ENCODE measurements at regions not wholly inside any gene's neighbourhood (a gene's known extent, or its start where the extent isn't known, plus 50 kb on each side); places are given as distances from the start of the nearest gene placed in this dataset.
"Not testable (repeated sequence)": the region's sequence is repeated elsewhere in the genome, so short reads cannot be mapped to it uniquely, and the experiment has no call there.

DNA sequence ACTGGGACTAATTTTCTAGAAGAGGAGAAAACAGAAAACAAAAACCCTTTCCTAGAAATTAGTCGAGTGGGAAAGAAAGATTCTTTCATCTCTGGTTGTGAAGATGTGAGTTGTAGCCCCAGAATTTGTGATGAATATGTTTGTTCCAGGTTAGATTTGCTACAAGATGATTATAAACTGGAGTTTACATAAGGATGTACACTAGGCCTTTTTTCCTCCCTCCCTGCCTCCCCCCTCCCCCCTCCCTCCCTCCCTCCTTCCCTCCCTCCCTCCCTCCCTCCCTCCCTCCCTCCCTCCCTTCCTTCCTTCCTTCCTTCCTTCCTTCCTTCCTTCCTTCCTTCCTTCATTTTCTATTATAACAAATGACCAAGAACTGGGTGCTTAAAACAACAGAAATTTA is 1502.0 kb downstream of the SI start:
- Histone ChIP-seq H3K36me3 (ENCODE audit: control insufficient read depth in 2 of 2, insufficient read depth in 2 of 2, low read length in 2 of 2) (no peaks in the 10 kb centered on the region), H3K9me3 (ENCODE audit: control insufficient read depth in 2 of 2, low read length in 2 of 2) (no peaks in the 10 kb centered on the region), H3K4me3 (ENCODE audit: low read length in 2 of 2) (no peak overlapping the region), H3K9ac (ENCODE audit: low read length in 2 of 2) (no peak overlapping the region), H3K4me1 (ENCODE audit: control insufficient read depth, insufficient read depth, low read length) (no peaks in the 10 kb centered on the region), H3K27me3 (ENCODE audit: control insufficient read depth in 1 of 2, insufficient read depth in 2 of 2, low read length in 2 of 2) (no peaks in the 10 kb centered on the region), H3K27ac (ENCODE audit: low read length) (no peak overlapping the region)

DNA sequence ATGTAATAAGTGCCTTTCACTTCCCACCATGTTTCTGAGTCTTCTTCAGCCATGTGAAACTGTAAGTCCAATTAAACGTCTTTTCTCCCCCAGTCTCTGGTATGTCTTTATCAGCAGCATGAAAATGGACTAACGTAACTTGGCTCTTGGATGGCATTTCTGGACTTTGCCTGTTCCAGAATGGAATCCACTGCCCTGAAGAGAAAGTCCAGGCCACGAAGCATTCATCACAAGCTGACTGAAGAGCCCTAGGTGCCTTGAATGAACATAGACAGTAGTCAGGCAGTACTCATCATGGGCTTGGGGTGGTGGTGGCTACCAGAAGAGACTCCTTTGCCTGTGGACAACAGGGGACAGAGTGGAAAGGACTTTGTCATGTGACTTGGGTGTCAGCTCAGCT is 1505.0 kb downstream of the SI start:
- Histone ChIP-seq H3K9ac (ENCODE audit: low read length in 2 of 2) (no peak overlapping the region), H3K27me3 (ENCODE audit: control insufficient read depth in 1 of 2, insufficient read depth in 2 of 2, low read length in 2 of 2) (no peaks in the 10 kb centered on the region), H3K36me3 (ENCODE audit: control insufficient read depth in 2 of 2, insufficient read depth in 2 of 2, low read length in 2 of 2) (no peaks in the 10 kb centered on the region), H3K9me3 (ENCODE audit: control insufficient read depth in 2 of 2, low read length in 2 of 2) (peaks cover 0 to 2% of the 10 kb centered on the region in 2 donors), H3K4me3 (ENCODE audit: low read length in 2 of 2) (no peak overlapping the region), H3K4me1 (ENCODE audit: control insufficient read depth, insufficient read depth, low read length) (no peaks in the 10 kb centered on the region), H3K27ac (ENCODE audit: low read length) (no peak overlapping the region)

DNA sequence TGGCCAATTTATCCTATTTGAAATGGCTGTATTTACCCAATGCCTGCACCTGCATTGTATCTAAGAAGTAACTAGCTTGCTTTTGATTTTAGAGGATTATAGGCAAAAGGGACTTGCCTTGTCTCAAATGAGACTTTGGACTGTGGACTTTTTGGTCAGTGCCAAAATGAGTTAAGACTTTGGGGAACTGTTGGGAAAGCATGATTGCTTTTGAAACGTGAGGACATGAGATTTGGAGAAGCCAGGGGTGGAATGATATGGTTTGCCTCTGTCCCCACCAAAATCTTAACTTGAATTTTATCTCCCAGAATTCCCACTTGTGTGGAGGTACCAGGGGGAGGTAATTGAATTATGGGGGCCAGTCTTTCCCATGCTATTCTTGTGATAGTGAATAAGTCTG is 1505.4 kb downstream of the SI start:
- H3K36me3 ChIP-seq (ENCODE audit: control insufficient read depth in 2 of 2, insufficient read depth in 2 of 2, low read length in 2 of 2), result no peaks in the 10 kb centered on the region
- no peak overlapping the region for H3K27ac ChIP-seq (ENCODE audit: low read length)
- no peak overlapping the region for H3K4me3 ChIP-seq (ENCODE audit: low read length in 2 of 2)
- H3K9me3 ChIP-seq (ENCODE audit: control insufficient read depth in 2 of 2, low read length in 2 of 2), result peaks cover 0 to 2% of the 10 kb centered on the region in 2 donors
- H3K9ac ChIP-seq (ENCODE audit: low read length in 2 of 2), result no peak overlapping the region
- no peaks in the 10 kb centered on the region for H3K27me3 ChIP-seq (ENCODE audit: control insufficient read depth in 1 of 2, insufficient read depth in 2 of 2, low read length in 2 of 2)
- no peaks in the 10 kb centered on the region for H3K4me1 ChIP-seq (ENCODE audit: control insufficient read depth, insufficient read depth, low read length)

DNA sequence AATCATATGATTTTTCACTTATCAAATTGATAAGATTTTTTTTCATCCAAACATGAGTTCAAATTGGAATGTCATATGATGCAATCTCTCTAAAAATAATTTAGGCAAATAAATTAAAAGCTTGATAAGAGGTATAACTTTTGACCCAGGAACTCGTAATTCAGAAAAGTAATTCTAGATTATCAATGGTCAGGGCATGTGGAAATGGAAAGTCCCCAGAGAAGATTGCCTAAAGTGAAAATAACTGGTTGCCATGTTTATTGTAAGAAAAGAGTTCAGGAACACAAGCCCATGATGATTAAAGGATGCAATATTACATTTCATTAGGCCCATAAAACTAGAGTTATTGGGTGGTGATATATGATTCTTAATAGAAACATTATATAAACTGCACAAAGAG is 1514.8 kb downstream of the SI start:
- no peaks in the 10 kb centered on the region for H3K9me3 ChIP-seq (ENCODE audit: control insufficient read depth in 2 of 2, low read length in 2 of 2)
- H3K4me1 ChIP-seq (ENCODE audit: control insufficient read depth, insufficient read depth, low read length), result no peaks in the 10 kb centered on the region
- H3K27ac ChIP-seq (ENCODE audit: low read length), result no peak overlapping the region
- H3K27me3 ChIP-seq (ENCODE audit: control insufficient read depth in 1 of 2, insufficient read depth in 2 of 2, low read length in 2 of 2), result no peaks in the 10 kb centered on the region
- H3K36me3 ChIP-seq (ENCODE audit: control insufficient read depth in 2 of 2, insufficient read depth in 2 of 2, low read length in 2 of 2), result no peaks in the 10 kb centered on the region
- H3K9ac ChIP-seq (ENCODE audit: low read length in 2 of 2), result no peak overlapping the region
- H3K4me3 ChIP-seq (ENCODE audit: low read length in 2 of 2), result no peak overlapping the region

DNA sequence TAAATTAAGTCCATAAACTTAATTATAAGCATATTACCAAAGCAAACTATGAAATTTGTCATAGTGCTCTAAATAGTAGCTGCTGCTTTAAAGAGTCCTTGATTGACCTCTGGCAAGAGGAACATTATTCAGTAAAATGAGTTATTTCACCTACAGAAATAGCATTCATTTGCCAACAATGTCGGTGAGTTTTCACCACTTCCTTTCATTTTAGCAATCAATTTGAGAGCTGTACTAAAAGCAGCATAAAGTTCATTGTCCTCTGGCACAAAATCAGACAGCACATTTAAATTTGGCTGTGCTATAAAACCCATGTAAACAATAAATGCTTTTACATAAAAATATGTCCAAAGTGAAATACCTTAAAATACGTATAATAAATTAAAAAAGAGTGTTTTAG is 1515.7 kb downstream of the SI start:
- Histone ChIP-seq H3K27ac (ENCODE audit: low read length) (no peak overlapping the region), H3K36me3 (ENCODE audit: control insufficient read depth in 2 of 2, insufficient read depth in 2 of 2, low read length in 2 of 2) (no peaks in the 10 kb centered on the region), H3K9me3 (ENCODE audit: control insufficient read depth in 2 of 2, low read length in 2 of 2) (no peaks in the 10 kb centered on the region)

DNA sequence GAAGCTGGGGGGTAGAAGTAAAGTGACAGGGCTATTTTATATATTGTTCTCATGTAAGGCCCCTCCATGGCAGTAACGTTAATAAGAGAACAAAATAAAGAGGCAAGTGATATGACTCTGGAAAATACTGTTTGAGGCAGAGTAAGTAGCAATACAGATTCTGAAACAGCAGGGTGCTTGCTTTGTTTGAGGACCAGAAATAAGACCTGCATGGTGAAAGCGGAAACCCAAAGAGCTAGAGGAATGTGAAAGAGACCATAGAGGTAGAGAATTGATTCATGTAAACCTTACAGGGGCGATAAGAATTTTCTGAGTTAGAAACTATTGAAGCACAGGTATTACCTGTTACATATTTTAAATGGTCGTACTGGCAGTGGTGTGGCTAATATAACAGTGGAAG is 1517.1 kb downstream of the SI start:
- Histone ChIP-seq H3K4me3 (ENCODE audit: low read length in 2 of 2) (no peak overlapping the region), H3K4me1 (ENCODE audit: control insufficient read depth, insufficient read depth, low read length) (no peaks in the 10 kb centered on the region), H3K9ac (ENCODE audit: low read length in 2 of 2) (no peak overlapping the region), H3K27me3 (ENCODE audit: control insufficient read depth in 1 of 2, insufficient read depth in 2 of 2, low read length in 2 of 2) (no peaks in the 10 kb centered on the region), H3K9me3 (ENCODE audit: control insufficient read depth in 2 of 2, low read length in 2 of 2) (no peaks in the 10 kb centered on the region), H3K27ac (ENCODE audit: low read length) (no peak overlapping the region), H3K36me3 (ENCODE audit: control insufficient read depth in 2 of 2, insufficient read depth in 2 of 2, low read length in 2 of 2) (no peaks in the 10 kb centered on the region)

More for the DNA sequence above, 1515.7 kb downstream of the SI start:
- Histone ChIP-seq H3K27me3 (ENCODE audit: control insufficient read depth in 1 of 2, insufficient read depth in 2 of 2, low read length in 2 of 2) (no peaks in the 10 kb centered on the region), H3K4me1 (ENCODE audit: control insufficient read depth, insufficient read depth, low read length) (no peaks in the 10 kb centered on the region), H3K4me3 (ENCODE audit: low read length in 2 of 2) (no peak overlapping the region), H3K9ac (ENCODE audit: low read length in 2 of 2) (no peak overlapping the region)

DNA sequence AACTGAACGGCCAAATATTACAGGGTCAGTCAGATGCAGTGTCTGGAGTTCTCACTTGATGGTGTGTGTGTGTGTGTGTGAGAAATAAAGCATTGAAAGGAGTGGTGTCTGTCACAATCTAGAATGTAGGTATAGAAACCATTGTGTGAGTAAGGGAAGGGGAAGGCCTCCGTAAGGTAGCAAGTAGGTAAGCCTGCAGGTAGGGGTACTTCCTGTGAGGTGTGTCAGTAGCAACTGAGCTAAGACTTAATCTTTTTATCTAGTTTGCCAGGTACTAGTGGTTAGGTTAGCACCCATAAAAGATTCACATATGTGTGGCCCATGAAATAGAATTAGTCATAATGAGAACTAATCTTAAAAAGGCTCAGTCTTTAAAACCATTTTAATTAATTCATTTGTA is 1517.8 kb downstream of the SI start:
- H3K9me3 ChIP-seq (ENCODE audit: control insufficient read depth in 2 of 2, low read length in 2 of 2), result no peaks in the 10 kb centered on the region
- no peak overlapping the region for H3K27ac ChIP-seq (ENCODE audit: low read length)
- H3K27me3 ChIP-seq (ENCODE audit: control insufficient read depth in 1 of 2, insufficient read depth in 2 of 2, low read length in 2 of 2), result no peaks in the 10 kb centered on the region
- H3K4me3 ChIP-seq (ENCODE audit: low read length in 2 of 2), result no peak overlapping the region
- no peaks in the 10 kb centered on the region for H3K36me3 ChIP-seq (ENCODE audit: control insufficient read depth in 2 of 2, insufficient read depth in 2 of 2, low read length in 2 of 2)
- no peak overlapping the region for H3K9ac ChIP-seq (ENCODE audit: low read length in 2 of 2)
- H3K4me1 ChIP-seq (ENCODE audit: control insufficient read depth, insufficient read depth, low read length), result no peaks in the 10 kb centered on the region

DNA sequence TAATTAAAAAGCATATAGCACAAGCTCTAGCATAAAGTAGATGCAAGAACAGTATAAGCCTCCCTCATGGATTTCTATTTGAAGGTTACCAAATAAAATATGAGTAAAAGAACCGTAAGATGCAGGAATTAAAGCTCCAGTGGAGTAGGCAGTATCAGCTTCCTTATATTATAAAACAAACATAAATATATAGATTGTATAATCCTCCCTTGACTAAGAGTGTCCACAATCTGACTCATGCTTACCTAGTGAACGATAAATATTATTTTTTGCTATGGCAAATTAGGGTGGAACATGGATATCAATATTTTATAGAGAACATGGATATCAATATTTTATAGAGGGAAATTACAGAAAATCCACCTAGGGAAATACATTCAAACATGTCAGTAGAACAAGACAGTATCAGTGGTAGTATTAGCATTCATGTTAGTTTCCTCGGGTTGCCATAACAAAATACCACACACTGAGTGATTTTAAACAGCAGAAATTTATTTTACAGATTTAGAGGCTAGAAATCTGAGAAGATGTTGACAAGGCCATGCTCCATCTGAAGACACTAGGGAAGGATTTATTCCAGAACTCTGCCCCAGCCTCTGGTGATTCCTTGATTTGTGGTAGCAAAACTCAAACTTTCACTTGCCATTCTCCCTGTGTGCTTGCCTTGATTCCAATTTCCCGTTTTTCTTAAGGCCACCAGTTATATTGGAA is 1521.3 kb downstream of the SI start:
- H3K9ac ChIP-seq (ENCODE audit: low read length in 2 of 2), result no peak overlapping the region
- no peak overlapping the region for H3K4me3 ChIP-seq (ENCODE audit: low read length in 2 of 2)
- no peaks in the 10 kb centered on the region for H3K27me3 ChIP-seq (ENCODE audit: control insufficient read depth in 1 of 2, insufficient read depth in 2 of 2, low read length in 2 of 2)
- no peaks in the 10 kb centered on the region for H3K9me3 ChIP-seq (ENCODE audit: control insufficient read depth in 2 of 2, low read length in 2 of 2)
- no peak overlapping the region for H3K27ac ChIP-seq (ENCODE audit: low read length)
- no peaks in the 10 kb centered on the region for H3K4me1 ChIP-seq (ENCODE audit: control insufficient read depth, insufficient read depth, low read length)
- no peaks in the 10 kb centered on the region for H3K36me3 ChIP-seq (ENCODE audit: control insufficient read depth in 2 of 2, insufficient read depth in 2 of 2, low read length in 2 of 2)

DNA sequence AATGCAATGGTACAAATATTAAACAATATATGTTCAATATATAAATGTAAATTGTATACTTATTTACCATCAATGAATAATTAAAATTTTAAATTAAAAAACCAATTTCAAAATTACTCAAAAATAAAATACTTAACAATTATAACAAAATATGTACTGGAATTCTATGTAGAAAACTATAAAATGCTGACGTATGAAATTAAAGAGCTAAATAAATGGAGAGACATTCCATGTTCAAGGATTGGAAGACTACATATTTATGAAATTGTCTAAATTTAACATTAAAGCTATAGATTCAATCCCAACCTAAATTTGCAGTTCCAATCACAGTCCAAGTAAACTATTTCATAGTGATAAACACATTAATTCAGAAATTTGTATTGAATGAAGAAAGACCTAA is 1522.4 kb downstream of the SI start:
- no peak overlapping the region for H3K4me3 ChIP-seq (ENCODE audit: low read length in 2 of 2)
- no peaks in the 10 kb centered on the region for H3K9me3 ChIP-seq (ENCODE audit: control insufficient read depth in 2 of 2, low read length in 2 of 2)
- no peak overlapping the region for H3K9ac ChIP-seq (ENCODE audit: low read length in 2 of 2)
- no peaks in the 10 kb centered on the region for H3K27me3 ChIP-seq (ENCODE audit: control insufficient read depth in 1 of 2, insufficient read depth in 2 of 2, low read length in 2 of 2)
- no peak overlapping the region for H3K27ac ChIP-seq (ENCODE audit: low read length)
- no peaks in the 10 kb centered on the region for H3K4me1 ChIP-seq (ENCODE audit: control insufficient read depth, insufficient read depth, low read length)
- no peaks in the 10 kb centered on the region for H3K36me3 ChIP-seq (ENCODE audit: control insufficient read depth in 2 of 2, insufficient read depth in 2 of 2, low read length in 2 of 2)

DNA sequence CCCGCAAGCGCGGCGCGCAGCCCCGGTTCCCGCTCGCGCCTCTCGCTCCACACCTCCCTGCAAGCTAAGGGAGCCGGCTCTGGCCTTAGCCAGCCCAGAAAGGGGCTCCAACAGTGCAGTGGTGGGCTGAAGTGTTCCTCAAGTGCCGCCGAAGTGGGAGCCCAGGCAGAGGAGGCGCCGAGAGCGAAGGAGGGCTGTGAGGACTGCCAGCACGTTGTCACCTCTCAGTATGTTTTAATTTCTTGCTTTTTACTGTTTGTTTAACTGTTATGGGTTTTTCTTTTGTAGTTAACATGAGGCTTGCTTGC is 1525.7 kb downstream of the SI start:
- no peaks in the 10 kb centered on the region for H3K27me3 ChIP-seq (ENCODE audit: control insufficient read depth in 1 of 2, insufficient read depth in 2 of 2, low read length in 2 of 2)

DNA sequence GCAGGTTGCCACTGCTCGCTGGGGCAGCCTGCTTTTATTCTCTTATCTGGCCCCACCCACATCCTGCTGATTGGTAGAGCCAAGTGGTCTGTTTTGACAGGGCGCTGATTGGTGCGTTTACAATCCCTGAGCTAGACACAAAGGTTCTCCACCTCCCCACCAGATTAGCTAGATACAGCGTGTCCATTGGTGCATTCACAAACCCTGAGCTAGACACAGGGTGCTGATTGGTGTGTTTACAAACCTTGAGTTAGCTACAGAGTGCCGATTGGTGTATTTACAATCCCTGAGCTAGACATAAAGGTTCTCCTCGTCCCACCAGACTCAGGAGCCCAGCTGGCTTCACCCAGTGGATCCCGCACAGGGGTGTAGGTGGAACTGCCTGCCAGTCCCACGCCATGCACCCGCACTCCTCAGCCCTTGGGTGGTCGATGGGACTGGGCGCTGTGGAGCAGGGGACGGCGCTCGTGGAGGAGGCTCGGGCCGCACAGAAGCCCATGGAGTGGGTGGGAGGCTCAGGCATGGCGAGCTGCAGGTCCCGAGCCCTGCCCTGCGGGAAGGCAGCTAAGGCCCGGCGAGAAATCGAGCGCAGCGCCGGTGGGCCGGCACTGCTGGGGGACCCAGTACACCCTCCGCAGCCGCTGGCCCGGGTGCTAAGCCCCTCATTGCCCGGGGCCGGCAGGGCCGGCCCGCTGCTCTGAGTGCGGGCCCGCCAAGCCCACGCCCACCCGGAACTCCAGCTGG is 1526.2 kb downstream of the SI start:
- H3K27me3 ChIP-seq (ENCODE audit: control insufficient read depth in 1 of 2, insufficient read depth in 2 of 2, low read length in 2 of 2); H3K27ac ChIP-seq (ENCODE audit: low read length): not testable (repeated sequence)

More for the DNA sequence above, 1525.7 kb downstream of the SI start:
- H3K27ac ChIP-seq (ENCODE audit: low read length), result no peak overlapping the region
- no peaks in the 10 kb centered on the region for H3K9me3 ChIP-seq (ENCODE audit: control insufficient read depth in 2 of 2, low read length in 2 of 2)
- no peaks in the 10 kb centered on the region for H3K4me1 ChIP-seq (ENCODE audit: control insufficient read depth, insufficient read depth, low read length)
- H3K36me3 ChIP-seq (ENCODE audit: control insufficient read depth in 2 of 2, insufficient read depth in 2 of 2, low read length in 2 of 2), result no peaks in the 10 kb centered on the region
- no peak overlapping the region for H3K9ac ChIP-seq (ENCODE audit: low read length in 2 of 2)
- H3K4me3 ChIP-seq (ENCODE audit: low read length in 2 of 2), result no peak overlapping the region

More for the DNA sequence above, 1526.2 kb downstream of the SI start:
- H3K4me3 ChIP-seq (ENCODE audit: low read length in 2 of 2); H3K9me3 ChIP-seq (ENCODE audit: control insufficient read depth in 2 of 2, low read length in 2 of 2); H3K36me3 ChIP-seq (ENCODE audit: control insufficient read depth in 2 of 2, insufficient read depth in 2 of 2, low read length in 2 of 2); H3K4me1 ChIP-seq (ENCODE audit: control insufficient read depth, insufficient read depth, low read length); H3K9ac ChIP-seq (ENCODE audit: low read length in 2 of 2): not testable (repeated sequence)
